ENCODE measurements at regions not wholly inside any gene's neighbourhood (a gene's known extent, or its start where the extent isn't known, plus 50 kb on each side); places are given as distances from the start of the nearest gene placed in this dataset.

GRCh38 chr14:29388571-29388970, 539.1 kb downstream of the PRKD1 start:
- H3K27ac Mint-ChIP-seq = no peak overlapping the region
- TF ChIP-seq NFE2L1 (CRISPR knock-in tag; IDR thresholded peaks at IDR 0.05) (no peak), ZBTB21 (CRISPR knock-in tag; IDR thresholded peaks at IDR 0.05; ENCODE audit: borderline replicate concordance) (no peak), NFATC4 (CRISPR knock-in tag; IDR thresholded peaks at IDR 0.05) (no peak)

DNA sequence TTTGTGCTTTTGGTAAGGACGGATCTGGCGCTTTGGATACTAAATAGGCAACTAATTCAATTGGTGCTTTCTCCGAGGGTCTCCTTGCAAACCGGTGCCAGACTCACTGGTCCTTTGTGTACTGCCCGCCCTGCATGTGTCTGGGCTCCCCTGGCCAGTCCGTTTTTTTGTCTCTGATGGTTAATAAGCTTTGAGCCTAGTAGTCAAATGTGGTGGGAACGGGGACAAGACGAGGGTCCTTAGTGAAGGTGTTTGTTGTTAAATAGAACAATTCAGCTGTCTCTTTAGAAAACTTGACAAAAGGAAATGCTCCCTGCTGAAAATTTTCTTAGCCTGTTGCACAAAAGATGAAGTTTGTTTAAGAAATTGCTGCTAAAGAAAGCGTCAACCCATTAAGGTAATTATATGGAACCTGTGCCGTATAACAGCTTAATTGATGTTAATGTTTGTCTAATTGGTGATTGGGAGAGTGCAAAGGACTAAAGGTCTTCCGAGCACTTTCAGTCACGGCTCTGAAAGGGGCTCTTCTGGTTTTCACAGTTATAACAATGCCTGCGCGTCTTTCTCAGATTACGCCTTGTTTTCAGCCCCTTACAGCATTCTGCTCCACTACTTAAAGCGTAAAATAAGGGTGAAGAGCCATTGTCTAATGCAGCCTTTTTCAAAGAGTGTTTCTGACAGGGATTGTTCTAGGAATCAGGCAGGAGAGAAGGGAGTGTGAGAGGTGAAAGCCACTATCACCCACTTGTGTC, 537.4 kb downstream of the PRKD1 start:
- Mint-ChIP-seq H3K36me3 (no peaks in the 10 kb centered on the region), H3K9me3 (no peaks in the 10 kb centered on the region), H3K27me3 (ENCODE audit: low read depth) (peaks cover 2% of the 10 kb centered on the region; the same call in 1 of the 2 replicates), H3K4me3 (peak overlapping the region; percentile 45), H3K27ac (no peak overlapping the region), H3K4me1 (peaks cover 14% of the 10 kb centered on the region)
- ATAC-seq (peak; percentile 47; the same call in 1 of the 2 replicates), DNase-seq (ENCODE audit: low spot score) (no peak)
- POLR2A ChIA-PET = no interaction called here
- CTCF ChIA-PET = interaction anchor here (1.0 kb wide), 1 partner anchor 616 kb away, joined by 3 read pairs; no protein-coding TSS in a partner anchor
- TF ChIP-seq MLX (CRISPR knock-in tag; IDR thresholded peaks at IDR 0.05) = no peak
- TF ChIP-seq, protein P1, sequence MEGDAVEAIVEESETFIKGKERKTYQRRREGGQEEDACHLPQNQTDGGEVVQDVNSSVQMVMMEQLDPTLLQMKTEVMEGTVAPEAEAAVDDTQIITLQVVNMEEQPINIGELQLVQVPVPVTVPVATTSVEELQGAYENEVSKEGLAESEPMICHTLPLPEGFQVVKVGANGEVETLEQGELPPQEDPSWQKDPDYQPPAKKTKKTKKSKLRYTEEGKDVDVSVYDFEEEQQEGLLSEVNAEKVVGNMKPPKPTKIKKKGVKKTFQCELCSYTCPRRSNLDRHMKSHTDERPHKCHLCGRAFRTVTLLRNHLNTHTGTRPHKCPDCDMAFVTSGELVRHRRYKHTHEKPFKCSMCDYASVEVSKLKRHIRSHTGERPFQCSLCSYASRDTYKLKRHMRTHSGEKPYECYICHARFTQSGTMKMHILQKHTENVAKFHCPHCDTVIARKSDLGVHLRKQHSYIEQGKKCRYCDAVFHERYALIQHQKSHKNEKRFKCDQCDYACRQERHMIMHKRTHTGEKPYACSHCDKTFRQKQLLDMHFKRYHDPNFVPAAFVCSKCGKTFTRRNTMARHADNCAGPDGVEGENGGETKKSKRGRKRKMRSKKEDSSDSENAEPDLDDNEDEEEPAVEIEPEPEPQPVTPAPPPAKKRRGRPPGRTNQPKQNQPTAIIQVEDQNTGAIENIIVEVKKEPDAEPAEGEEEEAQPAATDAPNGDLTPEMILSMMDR (IDR thresholded peaks at IDR 0.05) = no peak
- no peak for TF ChIP-seq FOXK1 (CRISPR knock-in tag; IDR thresholded peaks at IDR 0.05)
- no peak for TF ChIP-seq ELF4 (CRISPR knock-in tag; IDR thresholded peaks at IDR 0.05; ENCODE audit: low read depth)
- TF ChIP-seq JUN (CRISPR knock-in tag; IDR thresholded peaks at IDR 0.05) = no peak
- no peak for TF ChIP-seq ZNF423 (CRISPR knock-in tag; IDR thresholded peaks at IDR 0.05)
- TF ChIP-seq, protein P2, sequence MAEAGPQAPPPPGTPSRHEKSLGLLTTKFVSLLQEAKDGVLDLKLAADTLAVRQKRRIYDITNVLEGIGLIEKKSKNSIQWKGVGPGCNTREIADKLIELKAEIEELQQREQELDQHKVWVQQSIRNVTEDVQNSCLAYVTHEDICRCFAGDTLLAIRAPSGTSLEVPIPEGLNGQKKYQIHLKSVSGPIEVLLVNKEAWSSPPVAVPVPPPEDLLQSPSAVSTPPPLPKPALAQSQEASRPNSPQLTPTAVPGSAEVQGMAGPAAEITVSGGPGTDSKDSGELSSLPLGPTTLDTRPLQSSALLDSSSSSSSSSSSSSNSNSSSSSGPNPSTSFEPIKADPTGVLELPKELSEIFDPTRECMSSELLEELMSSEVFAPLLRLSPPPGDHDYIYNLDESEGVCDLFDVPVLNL (CRISPR knock-in tag; IDR thresholded peaks at IDR 0.05; ENCODE audit: borderline replicate concordance, low read depth) = no peak
- no peak for TF ChIP-seq SOX15 (CRISPR knock-in tag; IDR thresholded peaks at IDR 0.05)
- TF ChIP-seq FOXP4 (CRISPR knock-in tag; IDR thresholded peaks at IDR 0.05) = no peak
- TF ChIP-seq CBFB (CRISPR knock-in tag; IDR thresholded peaks at IDR 0.05; ENCODE audit: low read depth) = no peak
- TF ChIP-seq, protein P3, sequence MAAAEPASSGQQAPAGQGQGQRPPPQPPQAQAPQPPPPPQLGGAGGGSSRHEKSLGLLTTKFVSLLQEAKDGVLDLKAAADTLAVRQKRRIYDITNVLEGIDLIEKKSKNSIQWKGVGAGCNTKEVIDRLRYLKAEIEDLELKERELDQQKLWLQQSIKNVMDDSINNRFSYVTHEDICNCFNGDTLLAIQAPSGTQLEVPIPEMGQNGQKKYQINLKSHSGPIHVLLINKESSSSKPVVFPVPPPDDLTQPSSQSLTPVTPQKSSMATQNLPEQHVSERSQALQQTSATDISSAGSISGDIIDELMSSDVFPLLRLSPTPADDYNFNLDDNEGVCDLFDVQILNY (CRISPR knock-in tag; IDR thresholded peaks at IDR 0.05) = no peak
- TF ChIP-seq, protein P4, sequence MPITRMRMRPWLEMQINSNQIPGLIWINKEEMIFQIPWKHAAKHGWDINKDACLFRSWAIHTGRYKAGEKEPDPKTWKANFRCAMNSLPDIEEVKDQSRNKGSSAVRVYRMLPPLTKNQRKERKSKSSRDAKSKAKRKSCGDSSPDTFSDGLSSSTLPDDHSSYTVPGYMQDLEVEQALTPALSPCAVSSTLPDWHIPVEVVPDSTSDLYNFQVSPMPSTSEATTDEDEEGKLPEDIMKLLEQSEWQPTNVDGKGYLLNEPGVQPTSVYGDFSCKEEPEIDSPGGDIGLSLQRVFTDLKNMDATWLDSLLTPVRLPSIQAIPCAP (CRISPR knock-in tag; IDR thresholded peaks at IDR 0.05) = no peak
- TF ChIP-seq, protein P5, sequence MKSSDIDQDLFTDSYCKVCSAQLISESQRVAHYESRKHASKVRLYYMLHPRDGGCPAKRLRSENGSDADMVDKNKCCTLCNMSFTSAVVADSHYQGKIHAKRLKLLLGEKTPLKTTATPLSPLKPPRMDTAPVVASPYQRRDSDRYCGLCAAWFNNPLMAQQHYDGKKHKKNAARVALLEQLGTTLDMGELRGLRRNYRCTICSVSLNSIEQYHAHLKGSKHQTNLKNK (CRISPR knock-in tag; IDR thresholded peaks at IDR 0.05) = no peak
- TF ChIP-seq TCF7 (CRISPR knock-in tag; IDR thresholded peaks at IDR 0.05; ENCODE audit: low read depth) = no peak
- TF ChIP-seq ATF1 (CRISPR knock-in tag; IDR thresholded peaks at IDR 0.05) = no peak
- TF ChIP-seq IRF2 (CRISPR knock-in tag; IDR thresholded peaks at IDR 0.05; ENCODE audit: borderline replicate concordance, low read depth) = no peak
- TF ChIP-seq NFE2L1 (CRISPR knock-in tag; IDR thresholded peaks at IDR 0.05) = no peak
- TF ChIP-seq STAT6 (CRISPR knock-in tag; conservative IDR thresholded peaks at IDR 0.05; ENCODE audit: low read depth) = no peak
- no peak for TF ChIP-seq ZNF219 (CRISPR knock-in tag; IDR thresholded peaks at IDR 0.05; ENCODE audit: borderline replicate concordance)

More at GRCh38 chr14:29388571-29388970, 539.1 kb downstream of the PRKD1 start:
- Mint-ChIP-seq H3K9me3 (no peaks in the 10 kb centered on the region), H3K4me3 (no peak overlapping the region), H3K4me1 (peaks cover 14% of the 10 kb centered on the region), H3K27me3 (ENCODE audit: low read depth) (peaks cover 2% of the 10 kb centered on the region; the same call in 1 of the 2 replicates), H3K36me3 (no peaks in the 10 kb centered on the region)
- DNase-seq (ENCODE audit: low spot score) (no peak), ATAC-seq (no peak)
- CTCF ChIA-PET = no interaction called here
- POLR2A ChIA-PET = interaction anchor here (0.5 kb wide), 1 partner anchor 254 kb away, joined by 3 read pairs; no protein-coding TSS in a partner anchor

All from WTC11 (cell line).